HFF-Myc (cell line): ENCODE measurements at regions not wholly inside any gene's neighbourhood (a gene's known extent, or its start where the extent isn't known, plus 50 kb on each side); places are given as distances from the start of the nearest gene placed in this dataset.

Experiments used
- DNase-seq: peaks from one replicate; pipeline ENCODE4 v3.0.0-alpha.2; 2011; ENCODE audit warnings: low read depth; ENCODE audit errors: extremely low read depth
- H3K4me3 ChIP-seq: replicated peaks from 2 replicates; pipeline ENCODE4 v1.5.1; 2011; ENCODE audit warnings: low read depth, mild to moderate bottlenecking, control low read depth, low read length
- TF ChIP-seq, protein P1 (sequence below): IDR thresholded peaks from 2 replicates; pipeline ENCODE4 v1.5.1; 2012; ENCODE audit warnings: mild to moderate bottlenecking, low read depth, low read length, control low read depth; ENCODE audit errors: missing control alignments

DNA sequence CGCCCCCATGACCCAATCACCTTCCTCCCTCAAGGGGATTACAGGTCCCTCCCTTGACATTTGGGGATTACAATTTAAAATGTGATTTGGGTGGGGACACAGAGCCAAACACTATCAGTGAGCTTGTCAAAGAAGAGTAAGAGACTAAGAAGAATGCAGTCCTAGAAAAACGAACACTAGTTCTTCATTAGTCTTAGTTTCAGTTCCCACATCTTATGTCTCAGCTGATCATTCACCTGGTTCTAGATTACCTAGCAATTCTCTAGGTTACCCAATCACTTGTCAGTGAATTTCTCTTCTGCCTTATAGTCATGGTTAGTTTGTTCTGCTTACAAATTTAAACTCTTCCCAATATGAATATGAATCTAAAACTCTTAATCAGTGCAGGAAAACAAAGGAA lies 251.5 kb downstream of the COX7C start:
- TF ChIP-seq, protein P1, sequence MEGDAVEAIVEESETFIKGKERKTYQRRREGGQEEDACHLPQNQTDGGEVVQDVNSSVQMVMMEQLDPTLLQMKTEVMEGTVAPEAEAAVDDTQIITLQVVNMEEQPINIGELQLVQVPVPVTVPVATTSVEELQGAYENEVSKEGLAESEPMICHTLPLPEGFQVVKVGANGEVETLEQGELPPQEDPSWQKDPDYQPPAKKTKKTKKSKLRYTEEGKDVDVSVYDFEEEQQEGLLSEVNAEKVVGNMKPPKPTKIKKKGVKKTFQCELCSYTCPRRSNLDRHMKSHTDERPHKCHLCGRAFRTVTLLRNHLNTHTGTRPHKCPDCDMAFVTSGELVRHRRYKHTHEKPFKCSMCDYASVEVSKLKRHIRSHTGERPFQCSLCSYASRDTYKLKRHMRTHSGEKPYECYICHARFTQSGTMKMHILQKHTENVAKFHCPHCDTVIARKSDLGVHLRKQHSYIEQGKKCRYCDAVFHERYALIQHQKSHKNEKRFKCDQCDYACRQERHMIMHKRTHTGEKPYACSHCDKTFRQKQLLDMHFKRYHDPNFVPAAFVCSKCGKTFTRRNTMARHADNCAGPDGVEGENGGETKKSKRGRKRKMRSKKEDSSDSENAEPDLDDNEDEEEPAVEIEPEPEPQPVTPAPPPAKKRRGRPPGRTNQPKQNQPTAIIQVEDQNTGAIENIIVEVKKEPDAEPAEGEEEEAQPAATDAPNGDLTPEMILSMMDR: no peak
- no peak for DNase-seq
- H3K4me3 ChIP-seq: no peak overlapping the region

DNA sequence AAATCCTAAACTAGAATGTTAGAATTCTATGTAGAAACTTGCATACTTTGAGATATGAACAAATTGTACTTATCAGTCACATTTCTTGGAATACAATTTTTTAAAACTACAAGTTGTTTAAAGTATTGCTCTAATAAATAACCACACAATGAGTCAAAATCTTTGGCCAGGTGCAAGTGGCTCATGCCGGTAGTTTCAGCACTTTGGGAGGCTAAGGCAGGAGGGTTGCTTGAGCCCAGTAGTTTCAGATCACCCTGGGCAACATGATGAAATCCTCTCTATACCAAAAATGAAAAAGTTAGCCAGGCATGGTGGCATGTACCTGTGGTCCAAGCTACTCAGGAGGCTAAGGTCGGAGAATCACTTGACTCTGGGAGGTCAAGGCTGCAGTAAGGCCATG lies 257.8 kb downstream of the COX7C start:
- no peak for DNase-seq
- no peak overlapping the region for H3K4me3 ChIP-seq
- TF ChIP-seq, protein P1: no peak

DNA sequence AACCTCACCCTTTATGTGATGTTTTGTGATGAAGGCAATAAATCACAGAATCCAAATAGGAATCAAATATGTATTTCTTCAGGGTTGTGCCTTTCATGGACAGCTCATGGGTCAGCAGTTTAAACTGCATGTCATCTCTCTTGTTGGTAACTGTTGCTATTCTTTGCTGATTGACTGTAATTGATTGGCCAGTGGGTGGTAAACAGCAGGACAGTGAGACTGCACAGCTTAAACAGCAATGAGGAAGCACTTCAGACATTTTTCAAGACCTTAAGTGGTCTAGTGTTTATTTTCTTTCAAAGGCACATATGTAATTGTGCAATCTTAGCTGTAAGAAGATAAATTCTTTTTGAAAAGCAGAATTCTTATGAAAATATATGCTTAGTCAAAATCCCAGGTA lies 260.5 kb downstream of the COX7C start:
- no peak for DNase-seq
- TF ChIP-seq, protein P1: no peak
- no peak overlapping the region for H3K4me3 ChIP-seq

DNA sequence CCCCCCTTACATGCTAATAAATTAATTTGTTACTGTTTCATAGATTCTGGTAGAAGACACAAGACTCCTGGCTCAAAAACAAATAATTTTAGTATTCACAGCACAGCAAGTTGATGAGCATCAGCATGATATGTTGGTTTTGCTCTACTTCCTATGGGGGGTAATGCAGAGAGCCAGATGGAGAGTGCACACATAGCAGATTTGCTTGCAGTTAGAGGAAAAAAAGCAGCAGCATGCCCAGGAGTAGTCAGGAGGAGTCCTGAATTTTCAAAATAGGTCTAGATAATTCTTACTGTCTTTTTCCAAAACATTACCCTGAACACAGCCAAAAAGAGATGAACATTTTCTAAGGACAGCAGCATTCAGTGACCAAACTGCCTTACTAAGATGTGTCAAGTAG lies 261.3 kb downstream of the COX7C start:
- no peak for DNase-seq
- TF ChIP-seq, protein P1: no peak
- no peak overlapping the region for H3K4me3 ChIP-seq

DNA sequence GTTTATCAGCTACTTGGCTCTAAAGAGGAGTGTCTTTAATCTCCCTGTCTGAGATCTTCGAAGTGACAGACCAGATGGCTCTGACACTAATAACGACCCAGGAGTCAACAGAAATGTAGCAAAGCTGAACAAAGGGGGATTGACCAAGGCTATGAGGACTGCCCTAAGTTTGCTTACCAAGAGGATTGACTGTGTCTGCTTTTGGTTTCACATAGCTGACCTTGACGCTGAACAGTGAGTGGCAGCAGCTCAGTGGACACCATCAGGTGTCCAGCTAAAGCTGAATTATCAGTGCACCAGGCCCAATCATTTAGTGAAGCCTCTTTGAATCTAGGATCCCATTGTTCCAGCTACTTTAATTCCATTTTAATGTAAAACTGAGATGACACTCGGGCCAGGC lies 262.6 kb downstream of the COX7C start:
- TF ChIP-seq, protein P1: no peak
- H3K4me3 ChIP-seq: no peak overlapping the region
- no peak for DNase-seq

DNA sequence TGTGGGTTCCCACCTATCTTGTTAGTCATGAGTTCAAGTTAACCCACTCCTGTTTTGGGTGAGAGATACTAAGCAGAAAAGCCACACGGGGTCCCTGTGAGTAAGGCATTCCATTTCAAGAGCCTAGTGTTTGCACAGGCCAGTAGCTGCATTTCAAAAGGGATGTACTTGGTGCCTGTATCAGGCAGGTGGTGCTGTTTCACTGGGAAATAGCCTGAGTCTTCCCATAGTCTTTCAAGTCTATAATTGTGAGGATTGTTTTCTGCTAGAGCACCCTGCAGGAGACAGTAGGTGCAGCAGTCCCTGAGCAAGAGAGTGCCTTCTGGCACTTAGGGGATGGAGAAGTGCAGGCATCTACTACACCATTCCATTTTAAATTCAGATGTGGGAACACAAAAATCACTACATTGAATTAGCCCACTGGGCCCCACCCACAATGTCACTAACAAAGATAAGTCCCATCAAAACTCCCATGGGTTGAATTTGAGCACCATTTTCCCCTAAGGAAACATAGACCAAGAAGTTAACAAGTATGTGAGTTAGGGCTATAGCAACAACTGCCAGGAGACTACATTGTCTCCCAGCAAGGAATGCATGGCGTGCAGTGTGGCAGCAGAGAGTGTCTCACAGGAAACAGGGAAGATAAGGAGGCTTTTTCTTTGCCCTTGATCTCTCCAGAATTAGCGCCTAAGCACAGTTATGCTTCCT lies 263.2 kb downstream of the COX7C start:
- TF ChIP-seq, protein P1: peak; percentile 82
- DNase-seq: peak; percentile 79
- no peak overlapping the region for H3K4me3 ChIP-seq

DNA sequence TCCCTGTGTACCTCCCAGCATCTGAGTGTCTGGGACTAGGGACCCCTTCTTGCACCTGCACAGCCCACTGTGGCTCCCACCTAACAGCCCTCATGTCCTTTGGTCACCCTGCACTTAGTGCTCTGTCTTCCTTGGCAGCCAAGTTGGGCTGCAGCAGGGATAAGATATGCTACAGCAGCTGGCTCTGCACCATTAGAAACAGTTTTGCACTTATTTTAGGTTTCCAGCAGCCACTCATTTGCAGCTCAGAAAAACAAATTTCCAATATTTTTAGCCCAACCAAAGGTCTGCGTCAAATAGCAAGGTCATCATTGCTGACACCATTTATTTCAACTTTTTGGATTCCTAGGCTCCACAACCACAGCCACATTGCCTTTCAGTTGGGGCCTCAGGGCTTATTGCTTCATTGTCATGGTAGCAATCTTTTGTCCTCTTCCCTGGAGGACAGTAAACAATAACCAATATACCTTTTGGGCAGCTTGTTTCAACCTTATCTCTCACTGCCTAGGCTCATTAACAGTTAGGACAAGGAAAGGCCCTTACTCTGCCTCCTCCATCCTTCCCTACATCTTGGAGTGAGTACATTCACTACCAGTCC lies 263.9 kb downstream of the COX7C start:
- no peak overlapping the region for H3K4me3 ChIP-seq
- no peak for DNase-seq
- TF ChIP-seq, protein P1: no peak
